Amygdala (tissue), 56 donors: ENCODE measurements at regions not wholly inside any gene's neighbourhood (a gene's known extent, or its start where the extent isn't known, plus 50 kb on each side); places are given as distances from the start of the nearest gene placed in this dataset.
A peak's percentile ranks its signal among the peaks of the same experiment; 100 is the strongest.
"Not testable (repeated sequence)": the region's sequence is repeated elsewhere in the genome, so short reads cannot be mapped to it uniquely, and the experiment has no call there.

Experiments
- DNase-seq, 56 donors: peaks; one replicate each; lab custom pipeline; 2025; lab: John Stamatoyannopoulos, UW

GRCh38 chr12:108424816-108425215 lies 85.7 kb upstream of the CMKLR1 start:
- no peak for DNase-seq

- DNase-seq, result no peak
Measured at GRCh38 chr12:108424026-108424425, 84.9 kb upstream of the CMKLR1 start.

- no peak for DNase-seq
Measured at GRCh38 chr12:108423486-108423885, 84.4 kb upstream of the CMKLR1 start.

GRCh38 chr12:108421082-108421481 lies 82.0 kb upstream of the CMKLR1 start:
- not testable (repeated sequence) for DNase-seq

GRCh38 chr12:108420421-108420820 lies 81.3 kb upstream of the CMKLR1 start:
- DNase-seq, result not testable (repeated sequence)

GRCh38 chr12:108419949-108420348 lies 80.8 kb upstream of the CMKLR1 start:
- no peak for DNase-seq

- no peak for DNase-seq
Measured at GRCh38 chr12:108418164-108418890, 79.2 kb upstream of the CMKLR1 start.

- DNase-seq, result no peak
Measured at GRCh38 chr12:108414021-108414420, 74.9 kb upstream of the CMKLR1 start.

- no peak for DNase-seq
Measured at GRCh38 chr12:108410689-108411088, 71.6 kb upstream of the CMKLR1 start.

GRCh38 chr12:108409481-108409880 lies 70.4 kb upstream of the CMKLR1 start:
- DNase-seq, result no peak

- DNase-seq, result no peak
Measured at GRCh38 chr12:108403952-108404351, 64.8 kb upstream of the CMKLR1 start.

GRCh38 chr12:108401964-108402363 lies 62.9 kb upstream of the CMKLR1 start:
- DNase-seq, result no peak

- no peak for DNase-seq
Measured at GRCh38 chr12:108400900-108401480, 61.9 kb upstream of the CMKLR1 start.

GRCh38 chr12:108400481-108400880 lies 61.4 kb upstream of the CMKLR1 start:
- no peak for DNase-seq

GRCh38 chr12:108400056-108400455 lies 60.9 kb upstream of the CMKLR1 start:
- DNase-seq, result peak in 2 of 56 donors; percentile 16 to 21

- peak in 11 of 56 donors; percentile 2 to 39 (median 12) for DNase-seq
Measured at GRCh38 chr12:108399514-108399913, 60.4 kb upstream of the CMKLR1 start.

- peak in 3 of 56 donors; percentile 2 to 14 (median 10) for DNase-seq
Measured at GRCh38 chr12:108394196-108394595, 55.1 kb upstream of the CMKLR1 start.

- DNase-seq, result no peak
Measured at GRCh38 chr12:108392284-108392683, 53.2 kb upstream of the CMKLR1 start.

- no peak for DNase-seq
Measured at GRCh38 chr12:108390495-108391203, 51.5 kb upstream of the CMKLR1 start.

GRCh38 chr12:108389544-108389943 lies 50.4 kb upstream of the CMKLR1 start:
- no peak for DNase-seq
